ENCODE measurements at regions not wholly inside any gene's neighbourhood (a gene's known extent, or its start where the extent isn't known, plus 50 kb on each side); places are given as distances from the start of the nearest gene placed in this dataset.

GRCh38 chr10:8401531-8401930 is 347.0 kb downstream of the GATA3 start:
- TF ChIP-seq CTCF (conservative IDR thresholded peaks at IDR 0.05; ENCODE audit: control insufficient read depth, insufficient read depth, low read depth, low read length) = no peak
- no peak for DNase-seq (ENCODE audit: low read depth)
- no peak overlapping the region for H3K4me3 ChIP-seq (ENCODE audit: control insufficient read depth, low read depth, low read length)

- DNase-seq (ENCODE audit: low read depth) = no peak
- TF ChIP-seq CTCF (conservative IDR thresholded peaks at IDR 0.05; ENCODE audit: control insufficient read depth, insufficient read depth, low read depth, low read length) = no peak
These were observed 348.1 kb downstream of the GATA3 start for GRCh38 chr10:8402576-8402975.

GRCh38 chr10:8403711-8404371 is 349.4 kb downstream of the GATA3 start:
- no peak for DNase-seq (ENCODE audit: low read depth)
- no peak for TF ChIP-seq CTCF (conservative IDR thresholded peaks at IDR 0.05; ENCODE audit: control insufficient read depth, insufficient read depth, low read depth, low read length)
- no peak overlapping the region for H3K4me3 ChIP-seq (ENCODE audit: control insufficient read depth, low read depth, low read length)

More at GRCh38 chr10:8402576-8402975, 348.1 kb downstream of the GATA3 start:
- no peak overlapping the region for H3K4me3 ChIP-seq (ENCODE audit: control insufficient read depth, low read depth, low read length)

GRCh38 chr10:8404721-8405120 is 350.2 kb downstream of the GATA3 start:
- TF ChIP-seq CTCF (conservative IDR thresholded peaks at IDR 0.05; ENCODE audit: control insufficient read depth, insufficient read depth, low read depth, low read length) = no peak
- no peak overlapping the region for H3K4me3 ChIP-seq (ENCODE audit: control insufficient read depth, low read depth, low read length)
- DNase-seq (ENCODE audit: low read depth) = no peak

- no peak for TF ChIP-seq CTCF (conservative IDR thresholded peaks at IDR 0.05; ENCODE audit: control insufficient read depth, insufficient read depth, low read depth, low read length)
- DNase-seq (ENCODE audit: low read depth) = no peak
- no peak overlapping the region for H3K4me3 ChIP-seq (ENCODE audit: control insufficient read depth, low read depth, low read length)
These were observed 351.1 kb downstream of the GATA3 start for GRCh38 chr10:8405596-8405995.

GRCh38 chr10:8407501-8408021 is 353.1 kb downstream of the GATA3 start:
- no peak overlapping the region for H3K4me3 ChIP-seq (ENCODE audit: control insufficient read depth, low read depth, low read length)
- no peak for DNase-seq (ENCODE audit: low read depth)
- no peak for TF ChIP-seq CTCF (conservative IDR thresholded peaks at IDR 0.05; ENCODE audit: control insufficient read depth, insufficient read depth, low read depth, low read length)
